ENCODE measurements at regions not wholly inside any gene's neighbourhood (a gene's known extent, or its start where the extent isn't known, plus 50 kb on each side); places are given as distances from the start of the nearest gene placed in this dataset.

- 97% methylated on average over 3 of the region's 4 CpGs for WGBS (ENCODE audit: insufficient coverage)
- no peaks in the 10 kb centered on the region for H3K4me1 ChIP-seq (ENCODE audit: control insufficient read depth in 1 of 2, insufficient read depth in 2 of 2, low read length in 2 of 2)
- intact Hi-C loops (cut with micrococcal nuclease): no loop called here
- Mint-ChIP-seq H3K27ac (no peak overlapping the region), H3K9me3 (peaks cover 0 to 11% (median 6%) of the 10 kb centered on the region in 7 donors), H3K4me3 (no peak overlapping the region), H3K27me3 (ENCODE audit: low read depth in 3 of 3) (peaks cover 0 to 1% (median 0%) of the 10 kb centered on the region in 3 donors), H3K4me1 (no peaks in the 10 kb centered on the region), H3K36me3 (no peaks in the 10 kb centered on the region)
- H3K9ac ChIP-seq (ENCODE audit: insufficient read depth, low read length, poor library complexity, severe bottlenecking): no peak overlapping the region
- DNase-seq: no peak
- H3K27me3 ChIP-seq (ENCODE audit: control insufficient read depth in 2 of 2, insufficient read depth in 2 of 2, low read length in 2 of 2): no peaks in the 10 kb centered on the region
- no peaks in the 10 kb centered on the region for H3K36me3 ChIP-seq (replicated peaks in 1 of 2; ENCODE audit: control insufficient read depth in 1 of 2, insufficient read depth in 2 of 2, low read length in 2 of 2)
- peaks cover 0 to 5% of the 10 kb centered on the region in 2 donors for H3K9me3 ChIP-seq (replicated peaks in 1 of 2; ENCODE audit: control insufficient read depth in 1 of 2, insufficient read depth in 1 of 2, low read length in 2 of 2)
- no peak for TF ChIP-seq CTCF (IDR thresholded peaks at IDR 0.05)
- no peaks in the 10 kb centered on the region for H3K79me2 ChIP-seq (ENCODE audit: insufficient read depth, low read length)
- H4K20me1 ChIP-seq (ENCODE audit: insufficient read depth, low read length): no peaks in the 10 kb centered on the region
- H3K27ac ChIP-seq (ENCODE audit: low read depth in 1 of 2, low read length in 2 of 2): no peak overlapping the region
- no peak overlapping the region for H2AFZ ChIP-seq (ENCODE audit: insufficient read depth, low read depth, low read length, poor library complexity, severe bottlenecking)
- H3K4me3 ChIP-seq (replicated peaks in 1 of 3; ENCODE audit: low read depth in 2 of 3, low read length in 3 of 3): no peak overlapping the region
- no peak overlapping the region for H3K4me2 ChIP-seq (replicated peaks; ENCODE audit: extremely low read depth, low read length, poor library complexity, severe bottlenecking)
Measured at GRCh38 chr13:34363266-34363665, 545.3 kb downstream of the RFC3 start.

- no peak for TF ChIP-seq CTCF (IDR thresholded peaks at IDR 0.05)
- Histone ChIP-seq H2AFZ (ENCODE audit: insufficient read depth, low read depth, low read length, poor library complexity, severe bottlenecking) (no peak overlapping the region), H3K27ac (ENCODE audit: low read depth in 1 of 2, low read length in 2 of 2) (no peak overlapping the region), H3K9me3 (replicated peaks in 1 of 2; ENCODE audit: control insufficient read depth in 1 of 2, insufficient read depth in 1 of 2, low read length in 2 of 2) (peaks cover 0 to 5% of the 10 kb centered on the region in 2 donors), H3K4me1 (ENCODE audit: control insufficient read depth in 1 of 2, insufficient read depth in 2 of 2, low read length in 2 of 2) (no peaks in the 10 kb centered on the region), H3K27me3 (ENCODE audit: control insufficient read depth in 2 of 2, insufficient read depth in 2 of 2, low read length in 2 of 2) (no peaks in the 10 kb centered on the region), H3K9ac (ENCODE audit: insufficient read depth, low read length, poor library complexity, severe bottlenecking) (no peak overlapping the region), H3K79me2 (ENCODE audit: insufficient read depth, low read length) (no peaks in the 10 kb centered on the region), H3K4me2 (replicated peaks; ENCODE audit: extremely low read depth, low read length, poor library complexity, severe bottlenecking) (no peak overlapping the region), H3K4me3 (replicated peaks in 1 of 3; ENCODE audit: low read depth in 2 of 3, low read length in 3 of 3) (no peak overlapping the region), H3K36me3 (replicated peaks in 1 of 2; ENCODE audit: control insufficient read depth in 1 of 2, insufficient read depth in 2 of 2, low read length in 2 of 2) (no peaks in the 10 kb centered on the region), H4K20me1 (ENCODE audit: insufficient read depth, low read length) (no peaks in the 10 kb centered on the region)
- no peak overlapping the region for H3K4me3 Mint-ChIP-seq
- H3K4me1 Mint-ChIP-seq: no peaks in the 10 kb centered on the region
- no CpG with 5 or more reads among the region's 1 CpG for WGBS (ENCODE audit: insufficient coverage)
- H3K27ac Mint-ChIP-seq: no peak overlapping the region
- H3K27me3 Mint-ChIP-seq (ENCODE audit: low read depth in 3 of 3): peaks cover 0 to 1% (median 0%) of the 10 kb centered on the region in 3 donors
- no peaks in the 10 kb centered on the region for H3K36me3 Mint-ChIP-seq
- H3K9me3 Mint-ChIP-seq: peaks cover 0 to 14% (median 9%) of the 10 kb centered on the region in 7 donors
- intact Hi-C loops (cut with micrococcal nuclease): no loop called here
- DNase-seq: no peak
Measured at GRCh38 chr13:34364633-34365032, 546.7 kb downstream of the RFC3 start.
